ENCODE measurements at regions not wholly inside any gene's neighbourhood (a gene's known extent, or its start where the extent isn't known, plus 50 kb on each side); places are given as distances from the start of the nearest gene placed in this dataset.
"Not testable (repeated sequence)": the region's sequence is repeated elsewhere in the genome, so short reads cannot be mapped to it uniquely, and the experiment has no call there.

- no peak for TF ChIP-seq CTCF (IDR thresholded peaks at IDR 0.05; ENCODE audit: insufficient read depth, low read length)
- no peak overlapping the region for H3K4me3 ChIP-seq (ENCODE audit: low read depth, low read length)
- DNase-seq (ENCODE audit: low read depth): no peak
Measured at GRCh38 chr1:191700922-191701321, 457.3 kb upstream of the RGS18 start.

DNA sequence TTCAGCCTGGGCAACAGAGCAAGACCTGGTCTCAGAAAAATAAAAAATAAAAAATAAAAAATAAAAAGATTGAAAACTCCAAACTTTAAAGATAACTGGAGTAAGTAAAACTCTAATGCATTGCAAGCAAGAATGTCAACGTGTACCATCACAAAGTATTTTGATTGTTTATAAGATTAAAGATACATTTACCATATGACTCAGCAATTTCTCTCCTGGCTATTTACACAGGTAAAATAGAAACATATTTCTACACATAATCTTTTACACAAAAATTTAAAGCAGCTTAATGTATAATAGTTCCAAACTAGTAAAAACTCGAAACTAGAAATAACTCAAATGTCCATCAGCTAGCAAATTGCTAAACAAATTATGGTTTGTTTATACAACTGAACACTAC is 456.1 kb upstream of the RGS18 start:
- DNase-seq (ENCODE audit: low read depth): no peak
- no peak for TF ChIP-seq CTCF (IDR thresholded peaks at IDR 0.05; ENCODE audit: insufficient read depth, low read length)
- H3K4me3 ChIP-seq (ENCODE audit: low read depth, low read length): no peak overlapping the region

- DNase-seq (ENCODE audit: low read depth): peak; percentile 39
- no peak for TF ChIP-seq CTCF (IDR thresholded peaks at IDR 0.05; ENCODE audit: insufficient read depth, low read length)
Measured at GRCh38 chr1:191707288-191707687, 451.0 kb upstream of the RGS18 start.

DNA sequence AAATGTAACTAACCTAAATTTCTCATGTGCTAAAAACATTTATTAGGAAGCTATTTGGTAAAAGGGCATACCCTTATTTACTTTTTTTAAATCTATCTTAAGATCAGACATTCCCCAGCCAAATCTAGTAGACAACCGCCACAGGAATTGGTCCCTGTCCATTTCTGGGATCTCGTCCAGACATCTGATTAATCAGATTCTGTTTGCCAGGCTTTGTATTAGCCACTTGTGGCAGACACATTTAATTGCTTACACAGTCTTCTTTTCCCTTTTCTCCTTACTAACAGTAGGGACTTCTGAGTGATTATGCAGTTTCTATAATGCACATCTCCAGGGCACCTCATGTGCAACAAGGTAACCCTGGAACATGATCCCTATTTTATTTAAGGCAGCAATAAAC is 449.0 kb upstream of the RGS18 start:
- no peak for TF ChIP-seq CTCF (IDR thresholded peaks at IDR 0.05; ENCODE audit: insufficient read depth, low read length)
- no peak overlapping the region for H3K4me3 ChIP-seq (ENCODE audit: low read depth, low read length)
- DNase-seq (ENCODE audit: low read depth): no peak

More at GRCh38 chr1:191707288-191707687, 451.0 kb upstream of the RGS18 start:
- no peak overlapping the region for H3K4me3 ChIP-seq (ENCODE audit: low read depth, low read length)

GRCh38 chr1:191711961-191712360 is 446.3 kb upstream of the RGS18 start:
- DNase-seq (ENCODE audit: low read depth): no peak
- TF ChIP-seq CTCF (IDR thresholded peaks at IDR 0.05; ENCODE audit: insufficient read depth, low read length): no peak

GRCh38 chr1:191714845-191715244 is 443.4 kb upstream of the RGS18 start:
- TF ChIP-seq CTCF (IDR thresholded peaks at IDR 0.05; ENCODE audit: insufficient read depth, low read length): no peak
- DNase-seq (ENCODE audit: low read depth): no peak
- no peak overlapping the region for H3K4me3 ChIP-seq (ENCODE audit: low read depth, low read length)

More at GRCh38 chr1:191711961-191712360, 446.3 kb upstream of the RGS18 start:
- H3K4me3 ChIP-seq (ENCODE audit: low read depth, low read length): no peak overlapping the region

- no peak for TF ChIP-seq CTCF (IDR thresholded peaks at IDR 0.05; ENCODE audit: insufficient read depth, low read length)
- no peak for DNase-seq (ENCODE audit: low read depth)
- no peak overlapping the region for H3K4me3 ChIP-seq (ENCODE audit: low read depth, low read length)
Measured at GRCh38 chr1:191729742-191730141, 428.5 kb upstream of the RGS18 start.

- H3K4me3 ChIP-seq (ENCODE audit: low read depth, low read length); DNase-seq (ENCODE audit: low read depth): not testable (repeated sequence)
Measured at GRCh38 chr1:191731608-191732302, 426.5 kb upstream of the RGS18 start.

Data from fibroblast of the aortic adventitia (primary cell).